ENCODE measurements at regions not wholly inside any gene's neighbourhood (a gene's known extent, or its start where the extent isn't known, plus 50 kb on each side); places are given as distances from the start of the nearest gene placed in this dataset.

DNA sequence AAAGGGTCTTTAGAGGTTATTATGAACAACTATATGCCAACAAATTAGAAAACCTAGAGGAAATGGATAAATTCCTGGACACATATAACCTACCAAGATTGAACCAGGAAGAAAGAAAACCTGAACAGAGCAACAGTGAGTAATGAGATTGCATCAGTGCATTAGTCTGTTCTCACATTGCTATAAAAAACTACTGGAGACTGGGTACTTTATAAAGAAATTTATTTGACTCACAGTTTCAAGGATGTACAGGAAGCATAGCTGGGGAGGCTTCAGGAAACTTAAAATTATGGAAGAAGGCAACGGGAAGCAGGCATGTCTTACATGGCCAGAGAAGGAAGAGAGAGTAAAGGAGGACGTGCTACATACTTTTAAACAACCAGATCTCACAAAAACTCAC, 70.8 kb upstream of the GNAZ start:
- no peak for DNase-seq (ENCODE audit: low read depth)

DNA sequence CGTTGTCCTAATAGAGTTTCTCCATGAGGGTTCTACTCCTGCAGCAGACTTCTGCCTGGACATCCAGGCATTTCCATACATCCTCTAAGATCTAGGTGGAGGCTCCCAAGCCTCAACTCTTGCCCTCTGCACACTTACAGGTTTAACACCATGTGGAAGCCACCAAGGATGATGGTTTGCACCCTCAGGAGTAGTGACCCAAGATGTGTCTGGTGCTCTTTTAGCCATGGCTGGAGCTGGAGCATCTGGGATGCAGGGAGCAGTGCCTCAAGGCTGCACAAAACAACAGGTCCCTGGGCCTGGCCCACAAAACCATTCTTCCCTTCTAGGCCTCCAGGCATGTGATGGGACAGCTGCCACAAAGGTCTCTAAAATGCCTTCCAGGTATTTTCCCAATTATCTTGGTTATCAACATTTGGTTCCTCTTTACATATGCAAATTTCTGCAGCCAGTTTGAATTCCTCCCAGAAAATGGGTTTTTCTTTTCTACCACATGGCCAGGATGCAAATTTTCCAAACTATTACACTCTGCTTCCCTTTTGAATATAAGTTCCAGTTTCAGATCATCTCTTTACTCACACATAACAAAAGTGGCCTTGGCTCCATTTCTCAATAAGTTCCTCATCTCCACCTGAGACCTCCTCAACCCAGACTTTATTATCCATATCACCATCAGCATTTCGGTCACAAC, 69.5 kb upstream of the GNAZ start:
- DNase-seq (ENCODE audit: low read depth) = no peak

DNA sequence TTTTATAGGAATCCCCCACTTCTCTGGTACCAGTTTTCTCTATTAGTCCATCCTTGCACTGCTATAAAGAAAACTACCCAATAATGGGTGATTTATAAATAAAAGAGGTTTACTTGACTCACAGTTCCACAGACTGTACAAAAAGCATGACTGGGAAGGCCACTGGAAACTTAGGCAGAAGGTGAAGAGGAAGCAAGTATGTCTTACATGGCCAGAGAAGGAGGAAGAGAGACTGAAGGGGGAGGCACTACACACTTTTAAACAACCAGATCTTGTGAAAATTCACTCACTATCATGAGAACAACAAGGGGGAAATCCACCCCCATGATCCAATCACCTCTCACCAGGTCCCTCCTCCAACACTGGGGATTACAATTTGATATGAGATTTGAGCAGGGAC, 68.9 kb upstream of the GNAZ start:
- no peak for DNase-seq (ENCODE audit: low read depth)

DNA sequence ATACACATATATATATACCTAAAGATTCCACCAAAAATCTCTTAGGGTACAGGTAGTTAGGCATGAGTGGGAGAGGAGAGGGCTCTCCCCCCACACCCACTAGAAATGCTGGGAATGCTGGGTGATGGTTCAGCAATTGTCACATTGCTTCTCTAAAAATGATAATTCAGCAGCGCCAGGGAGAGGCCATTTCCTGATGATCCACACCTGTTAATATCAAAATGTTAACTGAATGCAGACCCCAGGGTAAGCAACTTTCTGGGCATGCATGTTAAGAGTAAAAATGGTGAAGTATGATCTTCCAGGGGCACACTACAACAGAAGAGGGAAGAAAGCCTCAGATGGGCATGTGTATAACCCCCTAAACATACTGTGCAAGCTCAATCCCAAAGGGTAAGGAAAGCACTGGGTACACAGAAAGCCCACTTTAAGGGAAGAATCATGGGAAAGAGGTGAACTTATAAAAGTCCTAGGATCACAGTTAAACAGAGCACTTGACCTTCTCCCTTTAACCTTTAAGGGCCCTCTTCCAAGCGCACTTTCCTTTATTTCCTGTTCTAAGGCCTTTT, 67.6 kb upstream of the GNAZ start:
- no peak for DNase-seq (ENCODE audit: low read depth)

DNA sequence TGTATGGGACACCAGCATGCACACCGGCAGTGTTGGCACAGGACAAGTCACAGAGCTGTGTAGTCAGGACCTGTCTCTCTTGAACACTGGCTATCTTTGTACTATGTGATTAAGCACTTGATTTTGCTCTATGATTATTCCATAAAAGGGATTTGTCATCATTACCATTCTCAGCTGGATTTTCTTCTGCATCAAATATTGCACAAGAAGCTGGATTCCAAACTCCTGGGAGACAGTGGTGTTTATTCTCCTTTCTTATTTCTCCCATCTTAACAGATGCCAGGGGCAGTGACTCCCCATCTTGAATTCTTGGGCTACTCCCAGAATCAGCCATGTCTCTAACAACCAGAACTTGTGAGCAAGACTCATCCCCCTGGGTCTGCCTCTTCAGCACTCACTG, 62.5 kb upstream of the GNAZ start:
- no peak for DNase-seq (ENCODE audit: low read depth)

DNA sequence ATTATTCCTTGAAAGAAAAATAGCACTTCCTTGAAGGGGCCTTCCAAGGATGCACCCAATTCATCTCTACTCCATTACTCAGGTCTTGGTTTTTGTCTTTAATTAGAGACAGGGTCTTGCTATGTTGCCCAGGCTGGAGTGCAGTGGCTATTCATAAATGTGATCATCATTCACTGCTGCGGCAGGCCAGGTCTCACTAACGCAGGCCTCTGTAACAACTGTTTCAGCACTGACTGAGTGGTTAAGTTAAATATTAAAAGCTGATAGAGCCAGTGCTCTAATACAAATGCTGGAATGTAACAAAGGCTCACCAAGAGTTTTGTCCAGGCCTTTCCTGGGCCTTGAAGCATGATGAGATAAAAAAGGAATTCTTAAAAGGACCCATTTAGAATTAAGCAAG, 61.4 kb upstream of the GNAZ start:
- no peak for DNase-seq (ENCODE audit: low read depth)
